NCI-H526 treated with DMSO at 0.1 percent for 48 hours (cell line): ENCODE measurements at regions not wholly inside any gene's neighbourhood (a gene's known extent, or its start where the extent isn't known, plus 50 kb on each side); places are given as distances from the start of the nearest gene placed in this dataset.

Experiments used
- DNase-seq: peaks from one replicate; lab custom pipeline; 2025; lab: John Stamatoyannopoulos, UW

GRCh38 chr5:125505115-125505514, 758.7 kb upstream of the ZNF608 start:
- DNase-seq, result peak; percentile 15

GRCh38 chr5:125506124-125506523, 759.7 kb upstream of the ZNF608 start:
- no peak for DNase-seq

- DNase-seq, result no peak
Measured at GRCh38 chr5:125508225-125508624, 761.8 kb upstream of the ZNF608 start.

GRCh38 chr5:125510651-125511050, 764.2 kb upstream of the ZNF608 start:
- DNase-seq, result no peak

GRCh38 chr5:125517973-125518550, 771.6 kb upstream of the ZNF608 start:
- no peak for DNase-seq

- DNase-seq, result no peak
Measured at GRCh38 chr5:125521289-125521688, 774.9 kb upstream of the ZNF608 start.

GRCh38 chr5:125525356-125525755, 778.9 kb upstream of the ZNF608 start:
- no peak for DNase-seq

- DNase-seq, result no peak
Measured at GRCh38 chr5:125526966-125527365, 780.5 kb upstream of the ZNF608 start.

- DNase-seq, result no peak
Measured at GRCh38 chr5:125528881-125529280, 782.4 kb upstream of the ZNF608 start.

GRCh38 chr5:125530833-125531615, 784.6 kb upstream of the ZNF608 start:
- no peak for DNase-seq

GRCh38 chr5:125536095-125536494, 789.7 kb upstream of the ZNF608 start:
- DNase-seq, result no peak

GRCh38 chr5:125536582-125536981, 790.1 kb upstream of the ZNF608 start:
- no peak for DNase-seq

GRCh38 chr5:125537661-125538060, 791.2 kb upstream of the ZNF608 start:
- no peak for DNase-seq

- DNase-seq, result no peak
Measured at GRCh38 chr5:125538469-125538868, 792.0 kb upstream of the ZNF608 start.

GRCh38 chr5:125541085-125541484, 794.6 kb upstream of the ZNF608 start:
- no peak for DNase-seq

GRCh38 chr5:125549322-125549911, 803.0 kb upstream of the ZNF608 start:
- no peak for DNase-seq

- DNase-seq, result no peak
Measured at GRCh38 chr5:125550274-125550673, 803.8 kb upstream of the ZNF608 start.

GRCh38 chr5:125551246-125551645, 804.8 kb upstream of the ZNF608 start:
- no peak for DNase-seq

GRCh38 chr5:125551797-125552196, 805.4 kb upstream of the ZNF608 start:
- DNase-seq, result no peak

GRCh38 chr5:125552486-125552885, 806.0 kb upstream of the ZNF608 start:
- DNase-seq, result no peak

- no peak for DNase-seq
Measured at GRCh38 chr5:125554355-125554754, 807.9 kb upstream of the ZNF608 start.

- no peak for DNase-seq
Measured at GRCh38 chr5:125555591-125555990, 809.2 kb upstream of the ZNF608 start.

GRCh38 chr5:125558016-125558415, 811.6 kb upstream of the ZNF608 start:
- DNase-seq, result no peak
